Activated CD4-positive, alpha-beta T cell treated with anti-CD3 and anti-CD28 coated beads, Interleukin-2, Interleukin-4, amounts not matched to agents 100 ng/mL and 50 ng/mL, durations not matched to agents 16 hours and 8 hours (primary cell): ENCODE measurements at regions not wholly inside any gene's neighbourhood (a gene's known extent, or its start where the extent isn't known, plus 50 kb on each side); places are given as distances from the start of the nearest gene placed in this dataset.

Experiments
- DNase-seq: peaks from one replicate; pipeline ENCODE4 v3.0.0-alpha.2; 2020; ENCODE audit warnings: low spot score

DNA sequence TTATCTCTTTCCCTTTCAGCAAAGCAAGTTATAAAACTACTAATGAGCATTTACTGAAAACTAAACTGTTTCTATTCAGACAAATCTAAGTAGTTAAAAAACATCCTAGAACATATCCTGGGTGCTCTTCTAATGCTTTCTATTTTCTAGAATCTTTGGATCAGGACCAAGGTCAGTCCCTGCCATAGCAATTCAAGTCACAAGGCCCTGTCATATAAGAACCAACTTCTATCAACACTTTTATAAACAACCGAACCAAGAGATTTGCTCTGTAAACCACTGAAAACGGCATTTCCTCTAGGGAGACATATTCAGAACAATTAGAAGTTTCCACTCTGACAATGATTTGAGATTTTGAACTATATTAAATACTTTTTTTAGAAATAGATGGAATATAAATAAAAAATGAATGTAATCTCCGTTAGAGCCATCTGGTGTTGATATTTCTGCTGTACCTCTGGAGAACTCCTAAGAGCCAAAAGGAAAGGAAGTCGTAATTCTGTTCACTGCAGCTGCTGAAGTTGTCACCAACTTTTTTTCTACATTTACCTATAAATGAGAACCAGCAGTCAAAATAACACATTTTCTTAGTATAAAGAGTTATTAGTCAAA lies 51.4 kb upstream of the LGSN start:
- DNase-seq, result no peak

DNA sequence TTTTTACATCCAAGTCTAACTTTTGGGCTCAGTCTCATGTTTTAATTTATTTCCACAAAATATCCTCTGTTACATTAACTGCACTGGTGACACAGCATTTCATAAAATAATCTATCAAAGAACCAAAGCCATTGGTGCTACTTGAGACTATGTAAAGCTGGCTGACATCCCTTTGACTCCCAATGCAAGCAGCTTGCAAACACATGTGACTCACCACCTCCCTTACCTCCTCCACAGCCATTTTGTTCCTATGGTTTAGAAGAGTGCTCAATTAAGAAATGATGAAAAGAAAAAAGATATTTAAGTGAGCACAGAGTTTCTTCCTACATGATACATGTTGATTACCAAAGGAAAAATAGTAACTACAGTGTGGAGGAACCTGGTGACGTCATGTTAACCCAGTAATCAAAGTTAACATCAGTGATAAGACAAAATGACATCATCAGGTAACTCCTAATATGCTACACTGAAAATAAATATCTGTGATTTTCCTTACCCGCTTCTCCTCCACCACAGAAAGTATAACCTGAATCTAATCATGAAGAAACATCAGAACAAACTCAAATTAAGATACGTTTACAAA lies 53.3 kb upstream of the LGSN start:
- no peak for DNase-seq

DNA sequence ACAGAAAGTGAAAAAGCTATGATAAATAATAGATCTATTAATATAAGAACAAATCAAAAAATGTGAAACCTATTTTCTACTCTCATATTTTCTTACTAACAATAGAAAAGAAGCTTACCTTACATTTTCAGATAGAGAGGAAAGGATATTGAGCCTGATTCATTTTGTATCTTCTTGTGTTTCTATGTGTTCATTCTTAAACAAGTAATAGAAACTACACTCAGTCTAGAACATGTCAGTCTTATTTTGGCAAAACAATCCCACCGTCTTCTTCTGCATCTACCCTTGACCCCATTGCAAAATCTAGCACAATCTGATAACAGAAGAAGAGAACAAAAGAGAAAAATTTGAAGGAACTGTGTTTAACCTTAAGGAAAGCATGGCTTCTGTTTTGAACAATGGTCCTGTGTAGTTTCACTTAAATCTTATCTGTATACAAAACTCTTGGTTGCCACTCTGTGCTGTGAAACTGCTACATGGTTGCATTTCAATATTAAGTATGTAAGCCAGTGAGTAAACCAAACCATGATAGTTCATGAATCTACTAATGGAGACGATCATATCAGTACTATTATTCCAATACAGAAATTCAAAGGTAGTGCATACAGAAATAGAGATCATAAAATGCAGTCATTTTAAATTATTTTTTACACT lies 69.5 kb upstream of the LGSN start:
- no peak for DNase-seq

DNA sequence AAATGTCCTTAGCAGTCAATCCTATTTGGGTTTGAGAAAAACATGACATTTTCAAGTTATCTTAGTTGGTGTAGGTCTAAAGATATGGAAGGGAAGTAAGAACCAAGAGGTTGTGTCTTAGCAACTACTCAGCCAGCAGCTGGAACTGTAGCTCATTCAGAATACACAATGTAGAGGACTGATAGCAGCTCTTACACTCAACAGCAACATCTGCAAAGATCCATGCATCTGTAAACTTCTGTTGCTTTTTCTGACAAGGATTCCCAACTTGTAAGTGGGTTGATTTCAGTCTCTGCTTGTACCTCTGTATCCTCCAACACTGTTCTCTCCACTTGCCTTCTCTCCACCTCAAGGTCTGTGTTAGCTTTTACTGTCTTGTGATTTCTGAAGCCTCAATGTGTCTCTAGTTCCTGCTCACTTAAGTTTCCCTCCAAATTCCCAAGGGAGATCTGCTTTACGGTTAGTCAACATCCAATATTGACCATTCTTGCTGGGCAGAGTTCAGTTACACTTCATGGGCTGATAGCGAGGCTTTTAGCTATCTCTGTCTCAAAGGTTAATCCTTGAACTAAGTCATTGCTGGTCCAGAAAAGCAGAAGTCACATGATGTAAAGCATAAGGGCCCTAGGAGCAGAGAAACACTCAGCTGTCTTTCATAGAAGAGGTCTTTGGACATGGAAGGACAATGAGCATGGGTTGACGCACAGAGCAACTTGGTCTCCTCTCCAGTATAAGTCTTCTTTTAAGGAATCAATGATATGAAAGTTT lies 71.6 kb upstream of the LGSN start:
- no peak for DNase-seq

DNA sequence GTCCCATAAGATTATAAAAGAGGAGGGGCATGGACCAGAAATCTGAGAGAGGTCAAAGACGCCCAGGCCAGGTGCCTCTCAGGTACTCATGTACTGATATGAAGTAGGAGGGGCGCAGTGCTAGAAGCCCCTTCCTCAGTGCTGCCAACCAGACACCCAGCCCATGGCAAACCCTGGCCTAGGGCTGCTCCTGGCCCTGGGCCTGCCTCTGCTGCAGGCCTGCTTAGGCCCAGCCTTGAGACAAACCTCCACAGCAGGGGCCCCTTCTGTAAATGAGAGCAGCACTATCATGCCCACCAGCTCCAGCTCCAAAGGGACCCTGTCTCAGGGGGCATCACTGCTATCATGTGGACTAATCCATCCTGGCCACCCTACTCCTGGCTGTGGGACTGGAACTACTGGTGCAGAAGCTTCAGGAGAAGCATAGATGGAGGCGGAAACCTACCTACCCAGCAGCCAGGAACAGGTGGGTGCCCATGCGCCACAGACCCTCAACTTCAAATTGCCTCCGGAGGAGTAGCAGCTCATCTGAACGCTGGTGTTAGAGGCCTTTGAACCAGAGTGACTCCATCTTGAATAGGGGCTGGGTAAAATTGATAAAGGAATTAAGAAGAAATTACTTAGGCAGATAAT lies 72.4 kb upstream of the LGSN start:
- no peak for DNase-seq

DNA sequence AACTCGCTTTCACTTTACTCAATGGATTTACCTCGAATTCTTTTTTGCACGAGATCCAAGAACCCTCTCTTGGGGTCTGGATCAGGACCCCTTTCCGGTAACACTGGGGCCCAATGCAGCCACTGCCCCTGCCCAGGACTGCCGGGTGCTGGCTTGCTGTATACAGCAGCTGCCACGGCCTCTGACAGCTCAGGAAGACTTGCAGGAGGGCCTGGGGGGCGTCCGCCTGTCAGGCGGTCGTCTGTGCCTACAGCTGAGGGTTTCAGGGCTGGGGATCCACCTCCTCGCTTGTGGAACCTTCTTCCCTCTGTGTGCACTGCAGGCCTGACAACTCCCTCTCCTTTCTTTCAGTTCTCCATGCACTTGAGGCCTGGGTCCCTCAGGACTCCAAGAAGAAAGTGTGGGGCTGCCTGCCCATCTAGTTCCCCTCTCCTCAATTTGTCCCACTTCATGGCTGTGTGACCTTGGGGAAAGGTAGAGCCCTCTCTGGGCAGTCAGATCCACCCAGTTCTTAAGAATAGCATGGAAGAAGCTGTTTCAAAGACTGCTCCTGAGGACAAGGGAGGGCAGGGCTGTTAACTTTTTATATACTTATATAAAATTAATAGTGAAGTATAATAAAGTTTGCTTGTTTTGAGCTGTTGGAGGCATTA lies 75.0 kb upstream of the LGSN start:
- DNase-seq, result no peak

DNA sequence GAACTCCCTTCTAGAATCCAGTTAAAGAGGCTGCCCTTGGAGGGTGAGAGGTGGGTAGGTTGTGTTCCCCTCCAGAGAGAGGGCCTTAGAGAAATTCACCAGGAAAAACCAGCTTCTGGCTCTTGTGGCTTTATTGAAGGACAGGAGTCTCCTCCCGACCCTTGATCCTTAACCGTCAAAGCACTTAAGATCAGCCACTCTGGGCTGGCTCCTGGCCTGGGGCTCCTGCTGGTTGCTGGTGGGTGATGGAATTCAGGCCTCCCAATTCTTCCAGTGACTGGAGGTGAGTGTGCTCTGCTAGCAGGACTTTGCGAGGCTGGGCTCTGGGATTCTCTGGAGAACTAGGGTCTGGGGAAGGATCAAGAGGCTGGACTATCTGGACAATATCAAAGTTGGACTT lies 75.6 kb upstream of the LGSN start:
- no peak for DNase-seq

DNA sequence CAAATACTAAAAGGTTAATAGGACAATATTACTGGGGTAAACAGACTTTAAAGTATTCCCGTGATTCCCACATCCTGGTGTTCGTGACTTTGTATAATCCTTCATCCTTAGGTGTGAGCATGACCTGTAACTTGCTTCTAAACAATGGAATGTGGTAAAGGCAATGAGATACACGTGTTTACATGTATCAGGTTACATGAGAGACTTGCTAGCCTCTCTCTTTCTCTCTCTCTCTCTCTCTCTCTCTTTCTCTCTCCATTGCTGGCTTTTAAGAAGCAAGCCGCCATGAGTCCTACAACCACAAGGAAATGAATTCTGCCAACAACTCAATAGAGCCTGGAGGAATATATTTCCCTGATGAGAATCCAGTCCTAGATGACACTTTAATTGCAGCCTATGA lies 83.9 kb upstream of the LGSN start:
- no peak for DNase-seq

DNA sequence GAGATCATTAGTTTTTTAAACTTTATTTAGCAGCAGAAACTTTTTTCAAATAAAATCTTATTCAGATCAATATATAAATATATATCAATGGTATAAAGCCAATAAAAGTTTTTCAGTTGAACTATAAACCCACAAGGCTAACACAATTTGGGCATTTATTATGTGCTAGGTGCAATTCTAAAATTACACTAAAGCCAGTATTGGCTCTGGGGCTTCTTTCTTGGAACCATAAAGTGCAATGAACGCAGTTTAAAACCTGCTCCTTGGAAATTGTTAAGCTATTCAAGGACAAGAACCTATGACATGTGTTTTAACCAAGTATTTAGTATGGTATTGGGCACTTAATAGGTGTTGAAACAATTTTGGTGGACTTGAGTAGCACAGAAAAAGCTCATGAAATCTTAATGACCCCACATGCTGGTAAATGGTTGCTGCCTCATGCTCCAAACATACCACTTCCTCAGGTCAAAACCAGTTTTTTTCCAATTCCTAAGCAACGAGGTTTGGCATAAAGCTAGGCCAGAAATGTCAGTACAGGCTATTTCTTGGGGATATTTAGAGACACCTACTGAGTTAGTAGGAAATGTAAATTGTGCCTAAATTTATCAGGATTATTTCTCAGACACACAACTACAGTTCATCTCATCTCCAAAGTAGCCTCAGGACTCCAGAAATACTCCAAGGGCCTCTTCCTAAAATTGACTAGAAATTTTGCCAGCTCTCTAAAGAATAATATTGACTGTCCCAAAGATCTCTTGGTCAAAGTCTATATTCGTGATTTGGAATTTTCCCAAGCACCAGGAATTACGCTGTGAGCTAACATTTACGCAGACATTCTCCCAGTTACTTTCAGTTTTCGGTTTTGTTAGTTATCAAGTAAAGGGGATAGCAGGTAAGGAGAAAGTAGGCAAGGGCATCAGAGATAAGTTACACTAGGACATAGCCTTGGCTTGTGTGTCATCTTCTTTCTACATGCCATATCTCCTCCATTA lies 90.9 kb upstream of the LGSN start:
- DNase-seq, result no peak

DNA sequence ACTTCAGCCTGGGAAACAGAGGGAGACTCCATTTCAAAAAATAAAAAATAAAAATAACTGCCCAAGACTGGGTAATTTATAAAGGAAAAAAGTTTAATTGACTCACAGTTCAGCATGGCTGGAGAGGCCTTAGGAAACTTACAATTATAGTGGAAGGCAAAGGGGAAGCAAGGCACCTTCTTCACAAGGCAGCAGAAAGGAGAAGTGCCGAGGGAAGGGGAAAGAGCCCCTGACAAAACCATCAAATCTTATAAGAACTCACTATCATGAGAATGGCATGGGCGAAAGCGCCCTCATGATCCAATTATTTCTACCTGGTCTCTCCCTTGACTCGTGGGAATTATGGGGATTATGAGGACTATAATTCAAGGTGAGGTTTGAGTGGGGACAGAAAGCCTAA lies 95.5 kb upstream of the LGSN start:
- no peak for DNase-seq

DNA sequence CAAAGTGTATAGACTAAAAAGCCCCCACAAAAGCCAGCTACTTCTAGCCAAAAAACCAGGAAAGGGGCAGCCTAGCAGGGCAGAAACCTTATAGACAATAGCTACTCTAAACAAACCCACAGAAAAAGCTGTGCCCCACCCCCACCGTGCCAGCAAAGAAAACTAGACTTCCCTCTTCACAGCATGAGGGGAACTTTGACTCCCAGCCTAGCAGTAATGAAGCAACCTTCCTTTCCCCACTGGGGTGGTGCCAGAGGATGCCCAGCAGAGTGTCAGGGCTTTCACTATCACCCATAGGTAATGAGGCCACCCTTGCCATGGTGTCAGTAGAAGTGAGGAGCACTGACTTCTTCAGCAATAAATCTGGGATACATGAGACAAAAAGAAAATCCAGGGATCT lies 99.0 kb upstream of the LGSN start:
- no peak for DNase-seq

DNA sequence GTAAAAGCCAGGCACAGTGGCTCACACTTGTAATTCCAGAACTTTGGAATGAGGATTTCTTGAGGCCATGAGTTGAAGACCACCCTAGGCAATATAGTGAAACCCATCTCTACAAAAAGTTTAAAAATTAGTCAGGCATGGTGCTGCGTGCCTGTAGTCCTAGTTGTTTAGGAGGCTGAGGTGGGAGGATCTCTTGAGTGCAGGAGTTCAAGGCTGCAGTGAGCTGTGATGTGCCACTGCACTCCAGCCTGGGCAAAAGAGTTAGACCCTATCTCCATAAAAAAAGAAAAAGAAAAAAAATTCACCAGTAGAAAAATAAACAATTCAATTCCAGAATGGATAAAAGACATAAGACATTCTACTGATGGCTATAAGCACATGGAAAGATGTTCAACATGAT lies 104.9 kb upstream of the LGSN start:
- no peak for DNase-seq

DNA sequence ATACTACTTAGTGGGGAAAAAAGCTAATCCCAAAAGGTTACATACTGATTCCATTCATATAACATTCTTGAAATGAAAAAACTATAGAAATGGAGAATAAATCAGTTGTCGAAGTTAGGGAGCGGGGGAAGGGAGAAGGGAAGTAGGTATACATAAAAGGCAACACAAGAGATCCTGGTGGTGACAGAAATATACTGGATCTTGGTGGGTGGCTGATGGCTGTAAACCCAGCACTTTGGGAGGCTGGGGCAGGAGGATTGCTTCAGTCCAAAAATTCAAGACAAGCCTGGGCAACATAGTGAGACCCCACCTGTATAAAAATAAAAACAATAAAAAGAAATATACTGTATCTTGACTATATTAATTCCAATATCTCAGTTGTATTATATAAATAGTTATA lies 105.7 kb upstream of the LGSN start:
- DNase-seq, result no peak

DNA sequence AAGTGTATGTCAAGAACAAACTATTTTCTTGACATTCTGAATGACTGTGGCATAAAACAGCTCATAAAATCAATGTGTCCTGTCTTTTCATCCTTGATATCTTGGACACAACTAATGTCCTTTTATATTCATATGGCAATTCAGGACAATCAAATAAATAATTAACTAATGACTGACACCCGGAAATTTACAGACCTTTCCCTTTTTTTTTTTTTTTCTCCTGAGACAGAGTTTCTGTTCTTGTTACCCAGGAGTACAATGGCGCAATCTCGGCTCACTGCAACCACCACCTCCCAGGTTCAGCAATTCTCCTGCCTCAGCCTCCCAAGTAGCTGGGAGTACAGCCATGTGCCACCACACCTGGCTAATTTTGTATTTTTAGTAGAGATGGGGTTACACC lies 107.1 kb upstream of the LGSN start:
- no peak for DNase-seq

DNA sequence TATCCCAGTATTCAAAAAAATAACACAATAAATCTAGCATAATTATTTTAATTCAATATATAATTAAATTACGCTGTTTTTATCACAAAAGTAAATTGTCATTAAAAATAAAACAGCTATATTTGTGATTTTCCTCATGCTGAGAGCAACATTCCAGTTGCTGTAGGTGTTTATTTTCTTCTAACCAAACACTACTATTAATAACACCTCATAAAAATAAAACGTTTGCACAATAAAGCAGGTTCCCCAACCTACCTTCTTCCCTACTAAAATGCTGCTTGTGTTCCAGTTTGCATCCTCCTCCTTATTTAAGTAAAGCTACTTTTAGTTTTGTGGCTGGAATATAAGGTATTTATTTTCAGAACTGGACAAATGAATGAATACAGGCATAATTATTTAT lies 108.2 kb upstream of the LGSN start:
- DNase-seq, result no peak

DNA sequence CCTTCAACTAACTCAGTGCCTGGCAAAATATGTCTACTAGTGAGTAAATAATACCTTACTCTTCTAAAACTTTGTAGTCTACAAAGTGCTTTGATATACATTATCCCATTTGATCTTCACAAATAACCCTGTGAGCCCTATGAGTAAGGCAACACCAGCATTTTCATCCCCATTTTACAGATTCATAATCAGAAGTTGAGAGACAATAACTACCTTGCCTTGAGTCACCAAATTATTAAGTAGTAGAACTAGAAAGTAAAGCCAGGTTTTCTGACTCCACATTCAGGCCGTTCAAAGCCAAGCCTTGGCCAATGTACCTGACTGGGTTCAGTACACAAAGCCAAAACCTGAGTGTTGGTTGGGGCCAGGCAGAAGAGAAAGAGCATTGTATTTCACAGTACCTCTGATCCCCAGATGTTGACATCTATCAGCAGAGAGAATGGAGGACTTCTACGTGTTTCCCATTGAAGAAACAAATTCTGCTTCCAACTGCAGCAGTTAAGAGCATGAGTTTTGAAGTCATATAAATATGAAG lies 111.3 kb upstream of the LGSN start:
- DNase-seq, result no peak

DNA sequence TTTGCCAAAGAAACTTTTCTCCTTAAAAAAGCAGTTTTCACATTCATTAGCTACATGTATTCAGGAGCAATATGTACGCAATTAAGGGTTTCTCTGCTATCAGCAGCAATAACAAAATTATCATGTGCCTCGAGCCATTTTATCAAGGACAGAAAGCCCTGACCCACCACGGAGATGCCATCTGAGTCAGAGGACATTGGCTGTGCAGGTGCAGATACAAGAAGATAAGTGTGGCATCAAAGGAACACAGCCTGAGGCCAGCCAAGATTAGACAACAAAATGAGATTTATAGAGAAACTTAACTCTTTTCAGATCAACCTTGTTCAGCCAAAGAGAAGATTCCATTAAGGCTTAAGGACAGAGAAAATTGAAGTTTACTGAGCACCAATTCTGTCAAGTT lies 115.2 kb upstream of the LGSN start:
- no peak for DNase-seq

DNA sequence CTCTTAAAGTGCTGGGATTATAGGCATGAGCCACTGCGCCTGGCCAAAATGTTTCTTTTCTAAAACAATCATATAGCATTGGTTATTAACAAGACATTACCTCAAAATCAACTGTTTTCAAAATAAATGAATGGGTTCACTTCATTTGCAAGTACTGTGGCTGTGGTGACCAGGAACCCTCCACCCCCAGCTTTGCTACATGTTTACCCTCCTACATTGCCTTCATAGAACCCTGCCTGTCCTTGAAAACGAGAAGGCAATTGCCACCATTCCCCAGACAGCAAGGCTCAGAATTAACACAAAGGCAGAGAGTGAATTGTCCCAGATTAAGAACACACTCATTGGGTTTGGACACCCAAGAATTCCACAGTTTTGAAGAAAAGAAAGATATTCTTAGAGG lies 116.6 kb upstream of the LGSN start:
- no peak for DNase-seq

DNA sequence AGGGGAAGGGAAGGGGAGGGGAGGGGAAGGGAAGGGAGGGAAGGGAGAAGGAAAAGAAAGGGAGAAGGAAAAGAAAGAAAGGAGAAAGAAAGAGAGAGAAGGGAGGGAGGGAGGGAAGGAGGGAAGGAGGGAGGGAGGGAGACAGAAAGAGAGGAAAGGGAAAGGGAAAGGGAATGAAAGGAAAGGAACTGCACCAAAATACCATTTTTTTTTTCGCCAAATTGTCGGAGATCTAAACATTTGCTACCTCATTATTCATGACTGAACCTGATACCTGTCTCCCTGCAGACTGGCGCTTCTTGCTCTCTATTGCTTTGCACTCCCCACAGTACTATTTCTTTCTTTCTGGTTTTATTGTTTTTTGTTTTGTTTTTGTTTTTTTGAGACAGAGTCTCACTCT lies 117.3 kb upstream of the LGSN start:
- no peak for DNase-seq

DNA sequence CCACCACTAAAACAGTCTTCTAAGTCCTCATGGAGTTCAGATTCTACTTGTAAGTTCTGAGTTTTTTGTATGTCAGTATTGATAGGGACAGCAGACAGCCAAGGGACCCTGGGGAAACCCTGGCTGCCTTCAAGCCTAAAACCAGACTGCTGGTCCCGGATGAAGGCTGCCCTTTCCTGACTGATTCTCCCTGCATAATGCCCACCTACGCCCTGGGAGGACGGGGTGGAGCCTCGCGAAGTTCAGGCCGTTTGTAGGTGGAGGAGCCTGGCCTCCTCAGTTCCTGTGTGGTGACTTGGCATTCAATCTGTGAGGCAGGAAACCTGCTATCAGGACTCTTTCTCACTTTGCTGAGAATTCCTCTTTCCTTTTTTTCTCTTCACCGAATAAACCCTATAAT lies 120.3 kb upstream of the LGSN start:
- no peak for DNase-seq

DNA sequence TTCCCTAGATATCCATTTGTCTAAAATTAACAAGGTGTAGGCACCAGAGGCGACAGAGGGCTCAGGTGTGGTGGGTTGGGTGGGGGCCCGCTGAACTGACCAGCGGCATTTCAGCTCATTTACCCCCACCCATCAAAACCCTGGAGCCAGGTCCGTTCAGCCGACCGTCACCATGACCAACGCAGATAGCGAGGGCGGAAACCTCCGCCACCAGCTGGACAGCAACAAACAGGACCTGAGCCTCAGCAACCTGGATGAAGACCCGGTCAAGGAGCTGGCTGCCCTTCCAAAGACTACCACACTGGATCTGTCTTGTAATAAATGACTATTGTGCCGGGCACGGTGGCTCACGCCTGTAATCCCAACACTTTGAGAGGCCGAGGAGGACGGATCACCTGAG lies 120.8 kb upstream of the LGSN start:
- DNase-seq, result no peak
